Left hindlimb (tissue), 1 donor: ENCODE measurements at regions not wholly inside any gene's neighbourhood (a gene's known extent, or its start where the extent isn't known, plus 50 kb on each side); places are given as distances from the start of the nearest gene placed in this dataset.
"Not testable (repeated sequence)": the region's sequence is repeated elsewhere in the genome, so short reads cannot be mapped to it uniquely, and the experiment has no call there.

Source experiments
- DNase-seq: peaks from one replicate; pipeline ENCODE4 v3.0.0-alpha.2; 2018

DNA sequence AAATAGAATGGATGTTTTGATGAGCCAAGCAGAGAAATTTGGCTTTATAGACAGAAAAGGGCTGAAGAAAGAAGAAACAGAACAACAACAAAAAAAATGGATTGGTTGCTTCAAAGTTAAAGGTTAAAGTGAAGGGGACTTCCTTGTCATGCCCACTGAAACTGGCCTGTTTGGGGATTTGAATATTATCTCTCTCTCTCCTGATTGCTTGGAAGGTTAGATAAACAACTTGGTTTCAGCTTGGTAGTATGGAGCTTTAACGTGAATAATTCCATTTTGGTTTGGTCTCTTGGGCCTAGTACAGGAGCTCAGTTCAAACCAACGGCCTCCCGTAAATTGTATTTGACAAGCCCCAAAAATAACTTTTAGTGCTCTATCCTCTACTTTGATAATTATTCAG lies 70.8 kb upstream of the MBNL1 start:
- no peak for DNase-seq

DNA sequence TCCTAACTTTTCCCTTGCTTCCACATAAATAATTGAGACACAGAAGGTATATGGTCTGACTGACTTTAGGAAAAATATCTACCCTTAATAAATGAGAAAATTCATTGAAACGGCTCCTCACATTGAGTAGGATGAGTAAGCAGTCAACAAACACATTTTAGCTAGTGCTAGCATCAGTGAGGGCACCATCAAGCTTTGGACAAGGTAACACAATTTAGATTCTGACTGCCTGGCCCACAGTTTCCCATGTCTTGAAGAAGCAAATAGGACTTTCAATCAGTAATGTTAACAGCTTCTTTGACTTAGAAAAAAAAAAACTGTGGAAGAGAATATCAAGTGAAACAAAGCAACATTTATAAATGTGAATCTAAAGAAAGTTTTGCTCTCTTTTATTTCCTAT lies 70.1 kb upstream of the MBNL1 start:
- no peak for DNase-seq

- DNase-seq: no peak
Measured at GRCh38 chr3:152199102-152199840, 69.5 kb upstream of the MBNL1 start.

- no peak for DNase-seq
Measured at GRCh38 chr3:152200476-152201420, 68.0 kb upstream of the MBNL1 start.

- DNase-seq: no peak
Measured at GRCh38 chr3:152202976-152203626, 65.6 kb upstream of the MBNL1 start.

GRCh38 chr3:152203652-152204051 lies 65.1 kb upstream of the MBNL1 start:
- DNase-seq: no peak

DNA sequence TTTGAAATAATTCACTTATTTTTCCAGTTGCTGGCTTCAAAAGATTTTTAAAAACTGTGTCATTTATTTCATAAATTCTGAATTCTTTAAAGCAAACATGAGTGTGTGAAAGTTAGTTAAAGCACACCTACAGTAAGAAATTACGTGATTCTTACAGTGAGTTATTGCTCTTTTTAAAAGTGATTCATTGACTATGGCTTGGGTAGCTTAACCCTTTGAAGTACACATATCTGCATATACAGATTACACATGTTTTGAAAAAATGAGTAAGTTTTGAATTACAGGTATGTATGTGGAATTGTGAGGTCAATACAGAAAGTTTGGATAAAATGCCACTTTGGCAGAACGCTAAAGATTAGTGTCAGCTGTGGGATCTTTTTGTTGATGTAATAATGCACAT lies 64.5 kb upstream of the MBNL1 start:
- DNase-seq: no peak

- DNase-seq: no peak
Measured at GRCh38 chr3:152205097-152205593, 63.6 kb upstream of the MBNL1 start.

GRCh38 chr3:152206243-152206760 lies 62.4 kb upstream of the MBNL1 start:
- DNase-seq: no peak

- no peak for DNase-seq
Measured at GRCh38 chr3:152208439-152208838, 60.3 kb upstream of the MBNL1 start.

DNA sequence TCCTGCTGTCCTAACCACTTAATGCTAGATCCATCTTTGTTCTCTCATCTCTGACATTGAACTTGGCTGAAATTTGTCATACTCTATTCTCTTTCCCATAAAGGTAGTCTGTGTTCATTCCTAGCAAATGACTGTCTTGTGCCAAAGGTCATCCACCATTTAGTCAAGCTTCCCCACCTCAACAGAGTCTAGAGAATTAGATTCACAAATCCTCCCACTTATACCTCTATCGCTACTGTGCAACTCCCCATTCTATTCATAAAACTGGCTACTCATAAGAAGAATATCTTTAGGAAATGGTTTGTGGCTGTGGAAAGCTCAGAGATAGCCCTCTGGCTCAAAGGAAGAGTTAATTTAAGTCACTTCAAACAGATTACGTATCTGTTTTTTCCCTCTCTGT lies 59.7 kb upstream of the MBNL1 start:
- DNase-seq: no peak

- DNase-seq: no peak
Measured at GRCh38 chr3:152209776-152210175, 59.0 kb upstream of the MBNL1 start.

DNA sequence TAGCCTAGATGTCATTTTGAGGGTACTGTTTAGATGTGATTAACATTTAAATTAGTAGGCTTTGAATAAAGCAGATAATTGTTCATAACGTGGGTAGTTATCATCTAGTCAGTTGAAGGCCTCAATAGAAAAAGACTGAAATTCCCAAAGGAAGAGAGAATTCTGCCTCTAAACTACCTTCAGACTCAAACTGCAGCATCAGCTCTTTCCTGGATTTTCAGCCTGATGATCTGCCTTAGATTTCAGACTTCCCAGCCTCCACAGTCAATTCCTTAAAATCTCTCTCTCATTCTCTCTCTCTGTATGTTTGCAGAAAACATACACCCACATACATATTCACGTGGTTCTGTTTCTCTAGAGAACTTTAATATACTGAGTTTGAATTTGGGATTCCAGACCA lies 58.0 kb upstream of the MBNL1 start:
- no peak for DNase-seq

GRCh38 chr3:152211655-152212054 lies 57.1 kb upstream of the MBNL1 start:
- DNase-seq: no peak

DNA sequence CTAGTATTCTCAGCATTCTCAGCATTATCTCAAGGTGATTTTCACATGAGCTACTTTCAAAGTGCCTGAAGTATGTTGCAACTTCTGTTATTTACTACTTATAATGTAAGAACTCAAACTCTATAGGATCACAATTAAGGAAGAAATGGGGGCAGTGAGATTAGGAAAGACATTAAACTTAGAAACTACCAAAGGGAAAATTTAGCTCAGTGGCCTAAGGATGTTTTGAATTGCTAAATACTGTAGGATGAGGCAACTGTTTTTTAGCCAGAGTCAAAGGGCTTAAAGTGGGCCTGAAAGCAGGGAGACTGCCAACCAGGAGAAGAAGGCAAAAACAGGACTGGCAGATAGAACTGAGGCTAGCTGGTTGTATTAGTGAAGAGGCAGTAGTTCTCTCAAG lies 55.5 kb upstream of the MBNL1 start:
- no peak for DNase-seq

- DNase-seq: no peak
Measured at GRCh38 chr3:152213938-152214337, 54.8 kb upstream of the MBNL1 start.

- not testable (repeated sequence) for DNase-seq
Measured at GRCh38 chr3:152216960-152217865, 51.5 kb upstream of the MBNL1 start.

GRCh38 chr3:152218602-152219001 lies 50.1 kb upstream of the MBNL1 start:
- no peak for DNase-seq
